ENCODE measurements at regions not wholly inside any gene's neighbourhood (a gene's known extent, or its start where the extent isn't known, plus 50 kb on each side); places are given as distances from the start of the nearest gene placed in this dataset.
"Not testable (repeated sequence)": the region's sequence is repeated elsewhere in the genome, so short reads cannot be mapped to it uniquely, and the experiment has no call there.

- DNase-seq = peak in 1 of 2 experiments; percentile 3
Measured at GRCh38 chr16:19980632-19981265, 92.9 kb downstream of the GPR139 start.

DNA sequence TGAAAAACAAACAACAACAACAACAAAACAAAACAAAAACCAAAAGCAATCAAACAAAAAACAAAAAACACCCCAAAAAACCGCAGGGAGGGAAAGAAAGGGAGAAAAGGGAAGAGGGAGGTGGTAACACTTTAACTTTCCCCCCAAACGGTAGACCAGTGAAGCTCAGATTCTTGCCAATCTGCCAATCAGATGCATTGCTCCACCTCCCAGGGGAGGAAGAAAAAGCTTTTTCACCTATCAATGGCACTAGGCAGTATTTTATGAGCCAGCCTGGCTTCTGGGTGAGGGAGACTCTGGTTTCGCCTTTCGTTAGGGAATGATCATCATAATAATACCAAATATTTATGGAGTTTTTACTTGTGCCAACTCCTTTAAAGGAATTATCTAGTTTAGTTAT, 94.1 kb downstream of the GPR139 start:
- DNase-seq = no peak

DNA sequence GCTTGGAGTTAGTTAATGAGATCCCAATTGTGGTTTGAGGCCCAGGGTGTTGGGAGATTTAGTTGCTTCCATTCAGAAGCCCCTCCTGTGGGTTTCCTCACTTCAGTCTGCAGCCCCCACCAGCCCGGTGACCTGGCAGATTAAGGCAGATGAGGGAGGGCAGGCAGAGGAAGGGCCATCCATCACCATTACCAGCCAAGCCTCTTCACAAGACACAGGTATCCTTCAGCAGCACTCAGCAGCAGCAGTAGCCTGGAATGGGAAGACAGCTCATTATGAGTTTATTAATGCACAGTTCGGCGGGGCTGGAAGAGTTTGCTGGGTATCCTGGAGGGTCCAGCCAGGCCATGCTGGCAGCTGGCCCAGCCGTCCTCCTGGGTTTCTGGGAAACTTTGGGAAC, 90.0 kb upstream of the GPRC5B start:
- no peak for DNase-seq

DNA sequence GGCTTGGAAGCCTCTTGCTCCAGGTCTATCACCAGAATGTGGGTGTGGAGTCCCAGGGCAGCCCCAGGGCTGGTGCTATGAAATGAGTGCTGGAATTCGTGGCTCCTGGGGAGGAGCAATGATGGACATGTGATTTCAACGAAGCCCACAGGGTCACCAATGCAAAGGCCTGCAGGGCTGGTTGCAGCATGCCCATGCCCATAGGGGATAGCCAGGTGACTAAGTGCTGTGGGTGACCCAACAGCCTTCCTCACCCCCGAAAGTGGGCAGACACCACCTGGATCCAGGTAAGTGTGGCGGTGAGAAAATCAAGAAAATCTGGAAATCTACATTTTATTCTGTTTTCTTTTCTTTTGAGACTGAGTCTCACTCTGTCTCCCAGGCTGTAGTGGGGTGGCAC, 87.5 kb upstream of the GPRC5B start:
- no peak for DNase-seq

GRCh38 chr16:19968891-19969683, 84.4 kb upstream of the GPRC5B start:
- DNase-seq = no peak

DNA sequence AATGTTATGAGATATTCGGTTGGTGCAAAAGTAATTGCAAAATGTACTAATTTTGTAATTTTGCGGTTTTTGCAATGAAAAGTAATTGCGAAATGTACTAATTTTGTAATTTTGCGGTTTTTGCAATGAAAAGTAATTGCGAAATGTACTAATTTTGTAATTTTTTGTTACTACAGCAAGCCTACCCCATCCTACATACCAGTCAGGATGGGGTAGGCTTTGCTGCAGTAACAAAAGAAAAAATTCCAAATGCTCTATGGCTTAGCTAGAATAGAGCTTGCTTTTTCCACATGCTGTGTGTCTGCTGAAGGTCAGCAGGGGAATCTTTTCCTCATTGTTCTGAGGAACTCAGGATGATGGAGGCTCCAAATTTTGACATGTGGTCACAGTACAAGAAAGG, 83.3 kb upstream of the GPRC5B start:
- no peak for DNase-seq

DNA sequence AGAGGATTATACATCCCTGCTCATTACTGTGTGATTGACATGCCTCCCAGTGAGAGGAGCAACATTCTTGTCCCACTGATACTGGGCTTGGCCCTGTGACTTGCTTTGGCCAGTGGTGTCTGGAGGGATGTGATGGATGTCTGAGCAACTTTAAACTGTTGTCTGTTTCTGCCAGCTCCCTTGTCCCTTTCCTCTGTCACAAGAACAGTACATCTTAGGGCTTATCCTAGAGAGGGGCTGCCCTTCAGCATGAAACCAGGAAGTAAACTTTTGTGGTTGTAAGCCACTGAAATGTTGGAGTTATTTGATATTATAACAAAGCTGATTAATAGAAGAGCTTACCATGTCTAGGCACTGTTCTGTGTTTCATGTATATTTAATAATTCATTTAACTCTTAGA, 82.9 kb upstream of the GPRC5B start:
- no peak for DNase-seq

DNA sequence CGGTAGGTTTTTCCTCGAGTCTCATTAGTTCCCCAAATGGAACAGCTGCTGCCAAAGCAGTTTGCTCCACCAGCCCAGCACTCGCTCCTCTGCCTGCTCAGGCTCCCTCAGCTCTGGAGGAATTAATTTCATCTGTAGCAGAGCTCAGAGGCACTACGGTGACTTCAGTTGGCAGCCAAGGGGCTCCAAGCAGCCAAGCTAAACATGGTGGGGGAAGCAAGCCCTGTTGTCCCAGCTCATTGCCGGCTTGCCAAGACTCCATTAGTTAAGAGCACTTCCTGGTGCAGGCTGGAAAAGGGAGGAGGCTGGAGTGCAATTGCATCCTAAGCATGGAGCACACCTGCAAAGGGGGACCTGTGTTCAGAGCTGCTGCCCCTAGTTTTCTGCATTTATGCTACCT, 78.7 kb upstream of the GPRC5B start:
- DNase-seq = no peak

DNA sequence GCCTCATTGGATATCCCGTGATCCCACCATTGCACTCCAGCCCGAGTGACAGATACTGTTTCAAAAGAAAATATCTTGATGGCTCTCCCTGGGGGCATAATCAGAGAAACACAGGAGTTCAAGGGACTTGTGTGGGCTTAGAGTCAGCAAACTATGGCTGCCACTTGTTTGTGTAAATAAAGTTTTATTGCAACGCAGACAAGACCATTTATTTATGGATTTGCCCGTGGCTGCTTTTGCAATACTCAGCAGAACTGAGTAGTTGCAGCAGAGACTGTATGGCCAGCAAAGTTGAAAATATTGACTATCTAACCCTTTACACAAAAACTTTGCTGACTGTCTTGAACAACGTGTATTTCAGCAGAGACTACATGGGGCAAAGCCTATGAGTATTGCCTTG, 75.5 kb upstream of the GPRC5B start:
- no peak for DNase-seq

DNA sequence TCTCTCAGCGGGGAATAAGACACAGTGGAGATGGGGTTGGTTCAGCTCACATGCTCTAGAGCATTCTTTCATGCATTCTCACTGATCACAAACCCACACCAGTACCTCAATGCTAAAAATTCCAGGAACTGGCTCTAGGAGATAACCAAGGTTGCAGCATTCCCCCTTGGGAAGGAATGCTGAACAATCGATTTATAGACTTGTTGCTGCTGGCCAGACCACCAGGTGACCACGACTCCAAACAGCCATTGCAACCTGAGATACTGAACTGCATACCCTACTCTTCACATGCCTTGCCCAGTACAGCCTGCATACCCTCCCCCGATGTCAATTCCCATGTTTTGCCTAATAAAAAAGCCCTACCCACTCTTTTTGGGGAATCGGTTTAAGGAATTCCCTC, 75.1 kb upstream of the GPRC5B start:
- no peak for DNase-seq

GRCh38 chr16:19955896-19956295, 71.2 kb upstream of the GPRC5B start:
- not testable (repeated sequence) for DNase-seq

DNA sequence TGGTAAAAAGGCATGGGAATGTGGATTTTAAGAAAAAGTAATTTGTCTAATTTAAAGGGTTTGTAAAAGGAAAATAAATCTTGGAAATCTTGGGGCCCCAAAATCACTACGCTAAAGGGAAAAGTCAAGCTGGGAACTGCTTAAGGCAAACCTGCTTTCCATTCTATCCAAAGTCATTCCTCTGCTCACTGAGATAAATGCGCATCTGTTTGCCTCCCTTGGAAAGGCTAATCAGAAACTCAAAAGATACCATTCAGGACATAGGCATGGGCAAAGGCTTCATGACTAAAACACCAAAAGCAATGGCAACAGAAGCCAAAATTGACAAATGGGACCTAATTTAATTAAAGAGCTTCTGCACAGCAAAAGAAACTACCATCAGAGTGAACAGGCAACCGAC, 70.4 kb upstream of the GPRC5B start:
- DNase-seq = not testable (repeated sequence)

DNA sequence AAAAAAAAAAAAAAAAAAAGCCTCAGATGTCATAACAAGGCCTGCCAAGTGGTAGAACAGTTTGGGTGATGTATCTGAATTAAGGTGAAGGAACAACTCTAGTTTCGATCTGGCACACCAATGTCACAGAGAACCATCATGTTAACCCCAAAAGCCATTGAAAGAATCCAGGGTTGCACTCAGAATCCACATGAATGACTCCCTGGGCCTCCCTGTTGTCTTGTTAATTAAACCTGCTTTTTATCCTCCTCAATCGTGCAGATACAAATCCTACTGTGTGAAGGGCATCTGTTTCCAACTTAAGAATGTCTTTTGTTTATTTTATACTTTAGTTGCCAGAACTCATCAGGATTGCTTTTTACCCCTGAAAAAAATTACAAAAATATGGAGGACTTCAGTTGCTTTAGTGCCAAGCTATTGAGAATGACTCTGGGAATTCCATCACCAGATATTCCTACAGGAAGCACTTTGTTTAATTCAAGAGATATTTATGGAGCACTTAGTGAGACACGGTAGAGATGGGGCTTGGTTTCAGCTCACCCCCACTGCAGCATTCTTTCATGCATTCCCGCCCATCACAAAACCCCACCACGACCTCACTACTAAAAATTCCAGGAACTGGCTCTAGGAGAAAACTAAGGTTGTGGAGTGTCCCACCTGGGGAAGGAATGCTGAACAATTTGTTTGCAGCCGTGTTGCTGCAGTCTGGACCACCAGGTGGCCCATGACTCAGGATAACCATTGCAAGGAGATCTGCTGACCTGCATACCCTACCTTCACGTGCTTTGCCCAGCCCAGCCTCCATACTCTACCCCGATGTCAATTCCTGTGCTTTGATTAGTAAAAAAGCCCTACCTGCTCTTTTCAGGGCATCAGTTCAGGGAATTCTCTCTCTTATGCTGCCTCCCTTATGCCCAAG, 63.8 kb upstream of the GPRC5B start:
- DNase-seq = no peak

GRCh38 chr16:19945934-19946333, 61.3 kb upstream of the GPRC5B start:
- no peak for DNase-seq

DNA sequence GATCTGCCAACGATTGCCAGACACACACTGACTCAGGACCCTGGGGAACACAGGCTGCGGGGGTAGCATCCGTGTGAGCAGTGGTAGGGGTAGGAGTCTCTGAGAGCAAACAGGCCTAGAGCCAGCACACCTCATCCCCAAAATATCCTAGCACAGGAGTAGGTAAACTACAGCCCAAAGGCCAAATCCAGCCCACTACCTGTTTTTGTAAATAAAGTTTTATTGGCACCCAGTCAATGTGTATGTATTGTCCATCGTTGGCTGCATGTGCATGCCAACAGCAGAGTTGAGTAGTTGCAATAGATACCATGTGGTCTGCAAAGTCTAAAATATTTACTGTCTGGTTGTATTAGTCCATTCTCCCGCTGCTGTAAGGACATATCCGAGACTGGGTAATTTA, 55.5 kb upstream of the GPRC5B start:
- DNase-seq = no peak

DNA sequence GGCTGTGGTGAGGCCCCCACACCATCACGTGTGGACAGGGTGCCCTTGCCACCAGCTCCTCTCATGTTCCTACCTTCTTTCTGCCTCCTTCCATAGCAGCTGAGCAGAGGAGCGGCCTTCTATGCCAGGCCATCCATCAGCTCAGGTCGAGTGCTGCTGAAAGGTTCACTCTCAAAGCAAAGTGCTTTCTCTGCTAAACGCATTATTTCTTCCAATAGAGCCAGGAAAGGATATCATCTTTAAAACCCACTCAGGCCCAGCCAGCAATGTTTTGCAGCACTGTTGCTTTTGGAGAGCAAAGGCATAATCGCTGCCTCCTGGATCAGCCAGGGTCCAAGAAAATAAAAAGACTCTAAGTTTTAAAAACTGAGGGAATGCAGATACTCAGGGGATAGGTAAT, 54.9 kb upstream of the GPRC5B start:
- DNase-seq = no peak

DNA sequence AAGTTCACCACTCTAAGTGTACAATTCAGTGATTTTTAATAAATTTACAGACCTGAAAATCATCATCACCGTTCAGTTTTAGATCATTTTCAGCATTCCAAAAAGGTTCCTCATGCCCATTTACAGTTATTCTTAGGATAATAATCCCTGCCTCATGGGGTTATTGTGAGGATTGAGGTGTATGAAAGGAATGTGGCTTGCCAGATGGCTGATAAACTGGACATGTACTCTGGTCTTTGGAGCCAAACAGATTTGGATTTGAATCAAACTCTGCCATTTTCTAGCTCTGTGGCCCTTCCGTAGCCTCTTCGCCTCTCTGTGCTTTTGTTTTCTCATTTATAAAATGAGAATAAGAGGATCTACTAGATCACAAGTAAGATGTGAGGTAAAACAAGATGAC, 53.9 kb upstream of the GPRC5B start:
- no peak for DNase-seq

GRCh38 chr16:19936441-19936840, 51.8 kb upstream of the GPRC5B start:
- no peak for DNase-seq

DNA sequence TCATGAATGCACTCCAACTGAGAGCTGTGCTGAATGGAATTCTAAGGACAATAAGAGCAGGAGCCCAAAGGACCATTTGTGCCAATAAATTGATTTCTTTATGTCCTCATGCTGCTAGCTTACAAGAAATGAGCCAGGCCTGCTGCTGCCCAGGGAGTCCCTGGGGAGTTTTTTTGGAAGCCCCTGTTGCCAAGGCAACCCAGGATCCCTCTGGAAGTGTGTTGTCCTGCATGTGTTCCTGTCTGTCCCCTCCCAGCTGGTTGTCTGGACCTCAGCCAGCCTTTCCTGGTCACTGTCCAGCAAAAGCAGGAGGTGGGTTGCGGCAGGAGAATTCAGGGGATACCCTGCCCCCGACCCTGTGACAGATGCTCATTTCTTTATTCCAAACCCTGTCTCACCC, 51.0 kb upstream of the GPRC5B start:
- peak in 1 of 2 experiments; percentile 45 for DNase-seq
